IMR-90 (cell line): ENCODE measurements at regions not wholly inside any gene's neighbourhood (a gene's known extent, or its start where the extent isn't known, plus 50 kb on each side); places are given as distances from the start of the nearest gene placed in this dataset.

Source experiments
- ATAC-seq: fragments of 200-7000 bp; cut with Tn5 transposase; 2 replicates; pipeline ENCODE4 v1.9.1; 2020; ENCODE audit warnings: low read depth, mild to moderate bottlenecking, moderate library complexity
- BruUV-seq: library from RNA; stranded (reverse); fragments of 400-500 nt; replicated peaks from 2 replicates; lab custom pipeline; 2021; lab: Mats Ljungman, UMichigan
- CTCF ChIA-PET: fragments of 300-600 bp; formaldehyde crosslinking; extraction: SDS; loops from one replicate; lab custom pipeline; 2021; ENCODE audit warnings: antibody characterized with exemption; lab: Yijun Ruan, JAX
- POLR2A ChIA-PET: fragments of 300-600 bp; sonication (Branson Sonifier 250); formaldehyde crosslinking; loops from one replicate; lab custom pipeline; 2022; ENCODE audit warnings: antibody characterized with exemption; ENCODE audit not compliant: unreplicated experiment; lab: Charles Lee
- DNase-seq: peaks from one replicate; pipeline ENCODE4 v3.0.0; 2013
- H2AFZ ChIP-seq: replicated peaks from 2 replicates; pipeline ENCODE3; 2013; ENCODE audit warnings: low read length, mild to moderate bottlenecking; ENCODE audit not compliant: poor library complexity
- H2AK5ac ChIP-seq: 2 replicates; pipeline ENCODE4 v1.6.1; 2013; ENCODE audit warnings: low read depth, low read length, inconsistent platforms
- H2AK9ac ChIP-seq: replicated peaks from 2 replicates; pipeline ENCODE3; 2013; ENCODE audit warnings: mild to moderate bottlenecking, low read depth, low read length, moderate library complexity; ENCODE audit not compliant: poor library complexity
- H2BK120ac ChIP-seq: 2 replicates; pipeline ENCODE4 v1.6.1; 2013; ENCODE audit warnings: low read depth, low read length, inconsistent platforms
- H2BK15ac ChIP-seq: 3 replicates; pipeline ENCODE4 v1.6.1; 2013; ENCODE audit warnings: low read depth, low read length, inconsistent platforms
- H2BK20ac ChIP-seq: 2 replicates; pipeline ENCODE4 v1.6.1; 2013; ENCODE audit warnings: low read depth, mild to moderate bottlenecking, inconsistent platforms, low read length, moderate library complexity
- H2BK5ac ChIP-seq: 2 replicates; pipeline ENCODE4 v1.6.1; 2013; ENCODE audit warnings: mild to moderate bottlenecking, low read depth, low read length, inconsistent platforms; ENCODE audit not compliant: poor library complexity, severe bottlenecking
- H3K14ac ChIP-seq: replicated peaks from 2 replicates; pipeline ENCODE4 v1.6.1; 2013; ENCODE audit warnings: low read depth, low read length, inconsistent platforms
- H3K18ac ChIP-seq: 2 replicates; pipeline ENCODE4 v1.6.1; 2013; ENCODE audit warnings: low read depth, low read length, control low read depth
- H3K23ac ChIP-seq: 2 replicates; pipeline ENCODE4 v1.6.1; 2013; ENCODE audit warnings: low read depth, low read length, inconsistent platforms
- H3K27ac ChIP-seq: 2 replicates; pipeline ENCODE4 v1.5.1; 2013; ENCODE audit warnings: mild to moderate bottlenecking, control low read depth, low read length; ENCODE audit not compliant: insufficient read depth
- H3K27me3 ChIP-seq: 2 replicates; pipeline ENCODE4 v1.6.1; 2013; ENCODE audit warnings: low read length; ENCODE audit not compliant: control insufficient read depth, insufficient read depth
- H3K36me3 ChIP-seq: 2 replicates; pipeline ENCODE4 v1.6.1; 2013; ENCODE audit warnings: low read length, mixed read lengths; ENCODE audit not compliant: control insufficient read depth, insufficient read depth
- H3K4ac ChIP-seq: 2 replicates; pipeline ENCODE4 v1.6.1; 2013; ENCODE audit warnings: low read depth, low read length, inconsistent platforms
- H3K4me1 ChIP-seq: 2 replicates; pipeline ENCODE4 v1.6.1; 2013; ENCODE audit warnings: low read length, mixed read lengths; ENCODE audit not compliant: control insufficient read depth, insufficient read depth
- H3K4me2 ChIP-seq: 2 replicates; pipeline ENCODE4 v1.6.1; 2013; ENCODE audit warnings: low read depth, mild to moderate bottlenecking, control low read depth, low read length, moderate library complexity
- H3K4me3 ChIP-seq: 2 replicates; pipeline ENCODE4 v1.5.1; 2013; ENCODE audit warnings: low read depth, mild to moderate bottlenecking, control low read depth, low read length, moderate library complexity; ENCODE audit not compliant: insufficient read depth
- H3K56ac ChIP-seq: 2 replicates; pipeline ENCODE4 v1.6.1; 2013; ENCODE audit warnings: low read length, inconsistent platforms; ENCODE audit not compliant: insufficient read depth; ENCODE audit errors: extremely low read depth
- H3K79me1 ChIP-seq, 2 experiments: 2 replicates each; pipeline ENCODE4 v1.6.1; 2013; ENCODE audit warnings: low read length in 2 of 2, inconsistent platforms in 1 of 2, low read depth in 1 of 2
- H3K9ac ChIP-seq: 2 replicates; pipeline ENCODE4 v1.6.1; 2013; ENCODE audit warnings: low read depth, low read length, control low read depth
- H3K9me1 ChIP-seq: 2 replicates; pipeline ENCODE4 v1.6.1; 2013; ENCODE audit warnings: low read length, inconsistent platforms; ENCODE audit not compliant: insufficient read depth
- H3K9me3 ChIP-seq: 2 replicates; pipeline ENCODE4 v1.6.1; 2013; ENCODE audit warnings: low read length; ENCODE audit not compliant: control insufficient read depth, insufficient read depth
- H4K20me1 ChIP-seq: 2 replicates; pipeline ENCODE4 v1.6.1; 2013; ENCODE audit warnings: low read length, inconsistent platforms; ENCODE audit not compliant: insufficient read depth
- H4K5ac ChIP-seq: 2 replicates; pipeline ENCODE4 v1.6.1; 2013; ENCODE audit warnings: mild to moderate bottlenecking, low read depth, low read length, control low read depth
- H4K8ac ChIP-seq, 2 experiments: 2 replicates each; pipeline ENCODE4 v1.6.1; 2013; ENCODE audit warnings: low read depth in 2 of 2, low read length in 2 of 2, control low read depth in 1 of 2, inconsistent platforms in 1 of 2
- H4K91ac ChIP-seq: 2 replicates; pipeline ENCODE4 v1.6.1; 2013; ENCODE audit warnings: low read depth, low read length, inconsistent platforms; ENCODE audit not compliant: insufficient read depth
- BHLHE40 ChIP-seq: fragments of 150-350 bp; IDR thresholded peaks from 2 replicates; pipeline ENCODE4 v1.6.1; 2016; ENCODE audit warnings: mild to moderate bottlenecking, low read depth, low read length
- CEBPB ChIP-seq: IDR thresholded peaks from 2 replicates; pipeline ENCODE4 v1.6.1; 2012; ENCODE audit warnings: low read depth, low read length, improper control_type of control experiment
- CTCF ChIP-seq: conservative IDR thresholded peaks from 2 replicates; pipeline ENCODE4 v1.5.1; 2012; ENCODE audit warnings: mild to moderate bottlenecking, low read depth, low read length, improper control_type of control experiment
- ELK1 ChIP-seq: fragments of 150-350 bp; IDR thresholded peaks from 2 replicates; pipeline ENCODE4 v1.6.1; 2016; ENCODE audit warnings: low read depth, mild to moderate bottlenecking, low read length, moderate library complexity, borderline replicate concordance
- FOS ChIP-seq: fragments of 150-350 bp; IDR thresholded peaks from 2 replicates; pipeline ENCODE4 v1.6.1; 2016; ENCODE audit warnings: low read depth, low read length
- WGBS, 2 experiments: methylation state at CpG; one replicate each; pipeline versions ENCODE4 v1.1.5 to v1.1.7; 2013; ENCODE audit warnings: missing lambda C conversion rate in 2 of 2; ENCODE audit not compliant: insufficient read length in 1 of 2; ENCODE audit errors: extremely low coverage in 2 of 2; 5-methylcytosine and 5-hydroxymethylcytosine counted together
- dilution Hi-C: fragments of 300-500 bp; cut with HindIII; formaldehyde crosslinking; loops from one replicate; pipeline ENCODE4 v1.14.3; 2018; ENCODE audit warnings: low sequenced_read_pairs; ENCODE audit not compliant: unreplicated experiment
- in situ Hi-C: fragments of 300-500 bp; cut with MboI; formaldehyde crosslinking; loops from 3 replicates; pipeline ENCODE4 v1.14.3; 2019; ENCODE audit warnings: low sequenced_read_pairs, inconsistent platforms, mixed read lengths
- intact Hi-C: fragments of 100-400 bp; cut with micrococcal nuclease; formaldehyde crosslinking; loops from 2 replicates; pipeline ENCODE4 v1.10.0; 2022

- H2BK5ac ChIP-seq: no peak overlapping the region
- no peaks in the 10 kb centered on the region for H3K9me3 ChIP-seq
- no peak overlapping the region for H2AK5ac ChIP-seq
- DNase-seq (no peak), ATAC-seq (no peak)
- H3K27me3 ChIP-seq: no peaks in the 10 kb centered on the region
- no peak overlapping the region for H3K4me2 ChIP-seq
- no peak overlapping the region for H4K5ac ChIP-seq
- intact Hi-C loops (no loop called here), in situ Hi-C loops (no loop called here), dilution Hi-C loops (no loop called here)
- no peak overlapping the region for H3K14ac ChIP-seq
- H2AK9ac ChIP-seq: no peak overlapping the region
- H3K27ac ChIP-seq: no peak overlapping the region
- no peak overlapping the region for H4K8ac ChIP-seq
- BruUV-seq: no TSS peak
- no peak overlapping the region for H2BK120ac ChIP-seq
- no peak overlapping the region for H3K18ac ChIP-seq
- no peaks in the 10 kb centered on the region for H3K36me3 ChIP-seq
- no peak for TF ChIP-seq CEBPB
- no peak for TF ChIP-seq BHLHE40
- TF ChIP-seq ELK1: no peak
- TF ChIP-seq CTCF: no peak
- TF ChIP-seq FOS: no peak
- no peaks in the 10 kb centered on the region; the same call in 1 of the 2 replicates for H4K20me1 ChIP-seq
- POLR2A ChIA-PET: no interaction called here
- no peak overlapping the region for H4K91ac ChIP-seq
- H2BK15ac ChIP-seq: no peak overlapping the region
- 20% methylated on average over 1 of the region's 3 CpGs; no CpG with 5 or more reads in 1 of the 2 experiments for WGBS, 2 experiments
- H3K79me1 ChIP-seq: no peaks in the 10 kb centered on the region
- no peaks in the 10 kb centered on the region for H3K4me1 ChIP-seq
- no peak overlapping the region for H2BK20ac ChIP-seq
- H3K23ac ChIP-seq: no peak overlapping the region
- no peak overlapping the region for H3K56ac ChIP-seq
- H3K4ac ChIP-seq: no peak overlapping the region
- no peak overlapping the region for H3K9ac ChIP-seq
- CTCF ChIA-PET: no interaction called here
- no peak overlapping the region for H2AFZ ChIP-seq
- no peaks in the 10 kb centered on the region for H3K9me1 ChIP-seq
- H3K4me3 ChIP-seq: no peak overlapping the region
Observed at GRCh38 chr5:158108177-158108576, 249.2 kb upstream of the CLINT1 start.
